Common myeloid progenitor, CD34-positive (primary cell): ENCODE measurements at regions not wholly inside any gene's neighbourhood (a gene's known extent, or its start where the extent isn't known, plus 50 kb on each side); places are given as distances from the start of the nearest gene placed in this dataset.

Experiments used
- CTCF ChIA-PET: fragments of 350-600 bp; sonication (Branson Sonifier 250); formaldehyde crosslinking; loops from one replicate; lab custom pipeline; 2021; ENCODE audit warnings: antibody characterized with exemption; lab: Charles Lee
- POLR2A ChIA-PET: fragments of 350-600 bp; sonication (Branson Sonifier 250); formaldehyde crosslinking; loops from one replicate; lab custom pipeline; 2021; ENCODE audit warnings: antibody characterized with exemption; lab: Charles Lee
- DNase-seq, 3 donors: peaks; one replicate each; pipeline versions ENCODE4 v3.0.0 to v3.0.0-alpha.2; 2013
- H3K27ac ChIP-seq, 2 experiments: 1 replicate in 1 of 2; 2 replicates in 1 of 2; pipeline ENCODE4 v1.7.0; 2013; ENCODE audit warnings: inconsistent platforms in 2 of 2, low read length in 2 of 2, mild to moderate bottlenecking in 2 of 2, low read depth in 1 of 2, moderate library complexity in 1 of 2; ENCODE audit not compliant: severe bottlenecking in 2 of 2, insufficient read depth in 1 of 2, poor library complexity in 1 of 2
- H3K27me3 ChIP-seq, 5 experiments: replicated peaks in 2 of 5; 1 replicate in 3 of 5; 2 replicates in 2 of 5; pipeline versions ENCODE4 v1.6.1 to v1.7.0; 2013; ENCODE audit warnings: low read length in 4 of 5, mild to moderate bottlenecking in 2 of 5, moderate library complexity in 2 of 5, inconsistent platforms in 1 of 5; ENCODE audit not compliant: insufficient read depth in 5 of 5, control insufficient read depth in 4 of 5
- H3K36me3 ChIP-seq, 4 experiments: 1 replicate in 2 of 4; 2 replicates in 2 of 4; pipeline versions ENCODE4 v1.6.1 to v1.7.0; 2013; ENCODE audit warnings: low read length in 3 of 4, control low read depth in 1 of 4, mild to moderate bottlenecking in 1 of 4; ENCODE audit not compliant: control insufficient read depth in 4 of 4, insufficient read depth in 4 of 4
- H3K4me1 ChIP-seq, 4 experiments: 1 replicate in 3 of 4; 2 replicates in 1 of 4; pipeline versions ENCODE4 v1.6.1 to v1.7.1; 2013; ENCODE audit warnings: low read length in 3 of 4, mild to moderate bottlenecking in 3 of 4, control low read depth in 1 of 4, inconsistent platforms in 1 of 4, moderate library complexity in 1 of 4; ENCODE audit not compliant: control insufficient read depth in 4 of 4, insufficient read depth in 4 of 4; ENCODE audit errors: control extremely low read depth in 1 of 4
- H3K4me3 ChIP-seq, 7 experiments: 1 replicate in 4 of 7; 2 replicates in 3 of 7; pipeline versions ENCODE4 v1.5.1 to v1.7.0; 2013; ENCODE audit warnings: mild to moderate bottlenecking in 7 of 7, low read length in 6 of 7, moderate library complexity in 6 of 7, inconsistent platforms in 2 of 7, low read depth in 2 of 7, control low read depth in 1 of 7; ENCODE audit not compliant: insufficient read depth in 4 of 7, control insufficient read depth in 1 of 7; ENCODE audit errors: extremely low read depth in 1 of 7
- H3K9me3 ChIP-seq, 5 experiments: 1 replicate in 4 of 5; 2 replicates in 1 of 5; pipeline versions ENCODE4 v1.6.1 to v1.7.1; 2013; ENCODE audit warnings: low read length in 4 of 5, mild to moderate bottlenecking in 2 of 5, inconsistent platforms in 1 of 5, low read depth in 1 of 5, moderate library complexity in 1 of 5; ENCODE audit not compliant: control insufficient read depth in 4 of 5, insufficient read depth in 2 of 5; ENCODE audit errors: control extremely low read depth in 1 of 5
- WGBS: methylation state at CpG from one replicate; pipeline ENCODE4 v1.1.5; 2013; ENCODE audit not compliant: insufficient coverage; 5-methylcytosine and 5-hydroxymethylcytosine counted together

- H3K36me3 ChIP-seq, result no peaks in the 10 kb centered on the region
- ChIA-PET CTCF (no interaction called here), POLR2A (no interaction called here)
- H3K27ac ChIP-seq, result no peak overlapping the region
- H3K4me1 ChIP-seq, result no peaks in the 10 kb centered on the region
- no peaks in the 10 kb centered on the region for H3K9me3 ChIP-seq
- no CpG with 5 or more reads among the region's 1 CpG for whole genome bisulfite sequencing
- no peak overlapping the region for H3K4me3 ChIP-seq
- no peaks in the 10 kb centered on the region for H3K27me3 ChIP-seq
- no peak for DNase-seq
These were observed 347.4 kb upstream of the DCBLD2 start for GRCh38 chr3:99248913-99249312.

- H3K27ac ChIP-seq, result no peak overlapping the region
- no peak for DNase-seq
- ChIA-PET POLR2A (no interaction called here), CTCF (no interaction called here)
- H3K36me3 ChIP-seq, result no peaks in the 10 kb centered on the region
- H3K4me3 ChIP-seq, result no peak overlapping the region
- 100% methylated on average over 1 of the region's 1 CpG for WGBS
- H3K4me1 ChIP-seq, result no peaks in the 10 kb centered on the region
- H3K9me3 ChIP-seq, result no peaks in the 10 kb centered on the region
- H3K27me3 ChIP-seq, result no peaks in the 10 kb centered on the region
These were observed 346.6 kb upstream of the DCBLD2 start for GRCh38 chr3:99248130-99248529.

- WGBS, result no CpG with 5 or more reads among the region's 2 CpGs
- Histone ChIP-seq H3K4me3 (no peak overlapping the region), H3K4me1 (no peaks in the 10 kb centered on the region), H3K9me3 (peaks cover 0 to 1% (median 0%) of the 10 kb centered on the region in 5 experiments), H3K27me3 (no peaks in the 10 kb centered on the region), H3K27ac (no peak overlapping the region), H3K36me3 (no peaks in the 10 kb centered on the region)
- ChIA-PET CTCF (no interaction called here), POLR2A (no interaction called here)
- no peak for DNase-seq
These were observed 344.6 kb upstream of the DCBLD2 start for GRCh38 chr3:99246010-99246654.

- no peak for DNase-seq
- POLR2A ChIA-PET, result no interaction called here
- H3K4me3 ChIP-seq, result no peak overlapping the region
- H3K36me3 ChIP-seq, result no peaks in the 10 kb centered on the region
- H3K9me3 ChIP-seq, result peaks cover 0 to 1% (median 0%) of the 10 kb centered on the region in 5 experiments
- H3K27ac ChIP-seq, result no peak overlapping the region
- no peaks in the 10 kb centered on the region for H3K27me3 ChIP-seq
- WGBS, result 100% methylated on average over 2 of the region's 2 CpGs
- no peaks in the 10 kb centered on the region for H3K4me1 ChIP-seq
- CTCF ChIA-PET, result no interaction called here
These were observed 340.8 kb upstream of the DCBLD2 start for GRCh38 chr3:99242271-99242670.

- H3K36me3 ChIP-seq, result no peaks in the 10 kb centered on the region
- H3K4me3 ChIP-seq, result no peak overlapping the region
- no peak for DNase-seq
- H3K27me3 ChIP-seq, result no peaks in the 10 kb centered on the region
- ChIA-PET CTCF (no interaction called here), POLR2A (no interaction called here)
- H3K4me1 ChIP-seq, result no peaks in the 10 kb centered on the region
- WGBS, result 87% methylated on average over 2 of the region's 2 CpGs
- no peak overlapping the region for H3K27ac ChIP-seq
- H3K9me3 ChIP-seq, result peaks cover 0 to 1% (median 0%) of the 10 kb centered on the region in 5 experiments
These were observed 339.2 kb upstream of the DCBLD2 start for GRCh38 chr3:99240700-99241099.

GRCh38 chr3:99236576-99236975 is 335.1 kb upstream of the DCBLD2 start:
- H3K36me3 ChIP-seq, result no peaks in the 10 kb centered on the region
- ChIA-PET CTCF (no interaction called here), POLR2A (no interaction called here)
- H3K4me3 ChIP-seq, result no peak overlapping the region
- H3K9me3 ChIP-seq, result no peaks in the 10 kb centered on the region
- no peak overlapping the region for H3K27ac ChIP-seq
- H3K27me3 ChIP-seq, result no peaks in the 10 kb centered on the region
- DNase-seq, result no peak
- H3K4me1 ChIP-seq, result no peaks in the 10 kb centered on the region

- POLR2A ChIA-PET, result no interaction called here
- CTCF ChIA-PET, result no interaction called here
These were observed 331.2 kb upstream of the DCBLD2 start for GRCh38 chr3:99232696-99233095.

More at GRCh38 chr3:99232696-99233095, 331.2 kb upstream of the DCBLD2 start:
- Histone ChIP-seq H3K9me3 (no peaks in the 10 kb centered on the region), H3K36me3 (no peaks in the 10 kb centered on the region), H3K27me3 (no peaks in the 10 kb centered on the region), H3K4me1 (no peaks in the 10 kb centered on the region), H3K4me3 (no peak overlapping the region), H3K27ac (no peak overlapping the region)
- 100% methylated on average over 1 of the region's 1 CpG for WGBS
- no peak for DNase-seq
